Prostate gland (tissue), 2 donors: ENCODE measurements at regions not wholly inside any gene's neighbourhood (a gene's known extent, or its start where the extent isn't known, plus 50 kb on each side); places are given as distances from the start of the nearest gene placed in this dataset.

Experiments used
- CTCF ChIP-seq, 4 experiments: fragments of 200-600 bp in 2 of 4; fragments of 450-650 bp in 2 of 4; sonication (generic) in 2 of 4; IDR thresholded peaks; 1 replicate in 3 of 4; 2 replicates in 1 of 4; pipeline ENCODE4 v1.5.1; 2016 to 2019; ENCODE audit warnings: antibody characterized with exemption in 4 of 4, mild to moderate bottlenecking in 2 of 4, moderate library complexity in 2 of 4
- POLR2AphosphoS5 ChIP-seq: sonication (generic); formaldehyde crosslinking; IDR thresholded peaks from one replicate; pipeline ENCODE4 v1.6.1; 2017; ENCODE audit warnings: antibody characterized with exemption

GRCh38 chr21:31596055-31596454, 63.4 kb upstream of the SOD1 start:
- TF ChIP-seq CTCF (IDR thresholded peaks at IDR 0.05) (no peak), POLR2AphosphoS5 (no peak)
